Effector CD4-positive, alpha-beta T cell (primary cell): ENCODE measurements at regions not wholly inside any gene's neighbourhood (a gene's known extent, or its start where the extent isn't known, plus 50 kb on each side); places are given as distances from the start of the nearest gene placed in this dataset.
"Not testable (repeated sequence)": the region's sequence is repeated elsewhere in the genome, so short reads cannot be mapped to it uniquely, and the experiment has no call there.

Experiments used
- DNase-seq: peaks from one replicate; pipeline ENCODE4 v3.0.0-alpha.2; 2020

GRCh38 chr6:141443032-141443431 lies 689.7 kb upstream of the GJE1 start:
- no peak for DNase-seq

GRCh38 chr6:141439513-141439912 lies 693.2 kb upstream of the GJE1 start:
- DNase-seq: no peak

GRCh38 chr6:141437685-141438084 lies 695.0 kb upstream of the GJE1 start:
- DNase-seq: no peak

GRCh38 chr6:141437011-141437410 lies 695.7 kb upstream of the GJE1 start:
- no peak for DNase-seq

- DNase-seq: no peak
Measured at GRCh38 chr6:141426400-141426980, 706.2 kb upstream of the GJE1 start.

- no peak for DNase-seq
Measured at GRCh38 chr6:141421378-141421777, 711.3 kb upstream of the GJE1 start.

GRCh38 chr6:141418076-141418475 lies 714.6 kb upstream of the GJE1 start:
- no peak for DNase-seq

- no peak for DNase-seq
Measured at GRCh38 chr6:141415896-141416295, 716.8 kb upstream of the GJE1 start.

GRCh38 chr6:141413196-141413595 lies 719.5 kb upstream of the GJE1 start:
- no peak for DNase-seq

- DNase-seq: no peak
Measured at GRCh38 chr6:141406761-141407160, 726.0 kb upstream of the GJE1 start.

- DNase-seq: no peak
Measured at GRCh38 chr6:141403827-141404226, 728.9 kb upstream of the GJE1 start.

GRCh38 chr6:141403103-141403502 lies 729.6 kb upstream of the GJE1 start:
- no peak for DNase-seq

GRCh38 chr6:141402489-141402888 lies 730.2 kb upstream of the GJE1 start:
- no peak for DNase-seq

GRCh38 chr6:141401851-141402250 lies 730.9 kb upstream of the GJE1 start:
- DNase-seq: no peak

GRCh38 chr6:141401168-141401567 lies 731.6 kb upstream of the GJE1 start:
- DNase-seq: no peak

GRCh38 chr6:141398949-141399348 lies 733.8 kb upstream of the GJE1 start:
- no peak for DNase-seq

GRCh38 chr6:141395443-141396008 lies 737.2 kb upstream of the GJE1 start:
- no peak for DNase-seq

GRCh38 chr6:141394565-141395051 lies 738.1 kb upstream of the GJE1 start:
- no peak for DNase-seq

- no peak for DNase-seq
Measured at GRCh38 chr6:141394125-141394536, 738.6 kb upstream of the GJE1 start.

GRCh38 chr6:141393405-141394124 lies 739.2 kb upstream of the GJE1 start:
- no peak for DNase-seq

GRCh38 chr6:141391135-141391534 lies 741.6 kb upstream of the GJE1 start:
- DNase-seq: not testable (repeated sequence)

GRCh38 chr6:141388666-141389065 lies 744.1 kb upstream of the GJE1 start:
- no peak for DNase-seq

GRCh38 chr6:141370438-141370837 lies 762.3 kb upstream of the GJE1 start:
- no peak for DNase-seq

GRCh38 chr6:141366796-141367195 lies 765.9 kb upstream of the GJE1 start:
- DNase-seq: not testable (repeated sequence)
